Activated CD8-positive, alpha-beta memory T cell treated with anti-CD3 and anti-CD28 coated beads for 4 hours (primary cell): ENCODE measurements at regions not wholly inside any gene's neighbourhood (a gene's known extent, or its start where the extent isn't known, plus 50 kb on each side); places are given as distances from the start of the nearest gene placed in this dataset.

Experiments
- DNase-seq, 2 donors: peaks; one replicate each; pipeline ENCODE4 v3.0.0-alpha.2; 2020; ENCODE audit warnings: low read depth in 2 of 2

GRCh38 chr6:148242180-148242579 is 100.5 kb upstream of the SASH1 start:
- DNase-seq: no peak

- DNase-seq: no peak
Measured at GRCh38 chr6:148244217-148244935, 98.3 kb upstream of the SASH1 start.

GRCh38 chr6:148247386-148248063 is 95.1 kb upstream of the SASH1 start:
- DNase-seq: no peak

- no peak for DNase-seq
Measured at GRCh38 chr6:148249160-148249559, 93.5 kb upstream of the SASH1 start.

- DNase-seq: no peak
Measured at GRCh38 chr6:148249679-148250375, 92.8 kb upstream of the SASH1 start.

GRCh38 chr6:148250975-148251685 is 91.5 kb upstream of the SASH1 start:
- no peak for DNase-seq

GRCh38 chr6:148251891-148252290 is 90.7 kb upstream of the SASH1 start:
- no peak for DNase-seq

GRCh38 chr6:148257810-148258209 is 84.8 kb upstream of the SASH1 start:
- no peak for DNase-seq

- no peak for DNase-seq
Measured at GRCh38 chr6:148258868-148259267, 83.8 kb upstream of the SASH1 start.

GRCh38 chr6:148261470-148261869 is 81.2 kb upstream of the SASH1 start:
- no peak for DNase-seq

- no peak for DNase-seq
Measured at GRCh38 chr6:148263010-148263409, 79.6 kb upstream of the SASH1 start.

GRCh38 chr6:148263961-148264360 is 78.7 kb upstream of the SASH1 start:
- DNase-seq: no peak

- no peak for DNase-seq
Measured at GRCh38 chr6:148265054-148265453, 77.6 kb upstream of the SASH1 start.

- no peak for DNase-seq
Measured at GRCh38 chr6:148269386-148269785, 73.3 kb upstream of the SASH1 start.

- no peak for DNase-seq
Measured at GRCh38 chr6:148271711-148272439, 70.8 kb upstream of the SASH1 start.

GRCh38 chr6:148272597-148272996 is 70.0 kb upstream of the SASH1 start:
- DNase-seq: no peak

- DNase-seq: no peak
Measured at GRCh38 chr6:148273962-148274752, 68.5 kb upstream of the SASH1 start.

- no peak for DNase-seq
Measured at GRCh38 chr6:148274809-148275208, 67.8 kb upstream of the SASH1 start.

- no peak for DNase-seq
Measured at GRCh38 chr6:148285205-148285604, 57.4 kb upstream of the SASH1 start.

GRCh38 chr6:148286563-148286962 is 56.1 kb upstream of the SASH1 start:
- no peak for DNase-seq
